K562 (cell line): ENCODE measurements at regions not wholly inside any gene's neighbourhood (a gene's known extent, or its start where the extent isn't known, plus 50 kb on each side); places are given as distances from the start of the nearest gene placed in this dataset.

Experiments
- ATAC-seq: fragments of 200-7000 bp; cut with Tn5 transposase; 3 replicates; pipeline ENCODE4 v1.9.1; 2020; ENCODE audit warnings: moderate library complexity
- BruUV-seq: library from RNA; stranded (reverse); fragments of 400-500 nt; replicated peaks from 2 replicates; lab custom pipeline; 2021; lab: Mats Ljungman, UMichigan
- CTCF ChIA-PET: fragments of 300-600 bp; formaldehyde crosslinking; extraction: SDS; loops from one replicate; lab custom pipeline; 2021; ENCODE audit warnings: low intra/inter-chr PET ratio; lab: Yijun Ruan, JAX
- POLR2A ChIA-PET: fragments of 300-600, 350-650 bp; sonication (Branson Sonifier 250); formaldehyde crosslinking; extraction: SDS; loops from one replicate; lab custom pipeline; 2021; ENCODE audit warnings: antibody characterized with exemption, inconsistent platforms; lab: Yijun Ruan, JAX
- DNase-seq, 4 experiments: peaks; one replicate each; pipeline versions ENCODE4 v3.0.0 to v3.0.0-alpha.2; 2011 to 2018; ENCODE audit warnings: low spot score in 3 of 4, mixed read lengths in 3 of 4; ENCODE audit errors: extremely low read depth in 1 of 4
- FAIRE-seq: peaks from 2 replicates; lab custom pipeline; 2011; peaks lifted over from hg19 to GRCh38; lab: Jason Lieb, UNC
- H2AFZ ChIP-seq: 2 replicates; pipeline ENCODE4 v1.6.0; 2011; ENCODE audit warnings: low read depth, low read length, control low read depth, inconsistent platforms
- H3K27ac ChIP-seq: fragments of 200-600 bp; 3 replicates; pipeline ENCODE4 v1.8.0; 2011; ENCODE audit warnings: low read depth, mild to moderate bottlenecking, control low read depth, inconsistent platforms, low read length, moderate library complexity, mixed read lengths; ENCODE audit errors: extremely low read depth
- H3K27me3 ChIP-seq, 2 experiments: fragments of 300-600 bp in 1 of 2; 2 replicates in 1 of 2; 3 replicates in 1 of 2; pipeline versions ENCODE4 v1.6.0 to v1.8.0; 2011; ENCODE audit warnings: inconsistent platforms in 2 of 2, low read length in 2 of 2, mild to moderate bottlenecking in 1 of 2, mixed read lengths in 1 of 2, moderate library complexity in 1 of 2; ENCODE audit not compliant: control insufficient read depth in 2 of 2, insufficient read depth in 2 of 2
- H3K36me3 ChIP-seq: fragments of 300-600 bp; 3 replicates; pipeline ENCODE4 v1.8.0; 2011; ENCODE audit warnings: mild to moderate bottlenecking, low read length, inconsistent platforms; ENCODE audit not compliant: control insufficient read depth, insufficient read depth
- H3K4me1 ChIP-seq, 2 experiments: fragments of 200-600 bp in 1 of 2; replicated peaks in 1 of 2; 2 replicates in 1 of 2; 3 replicates in 1 of 2; pipeline versions ENCODE4 v1.5.1 to v1.8.0; 2011; ENCODE audit warnings: inconsistent platforms in 2 of 2, low read length in 2 of 2, mild to moderate bottlenecking in 1 of 2, mixed read lengths in 1 of 2, moderate library complexity in 1 of 2; ENCODE audit not compliant: control insufficient read depth in 2 of 2, insufficient read depth in 2 of 2
- H3K4me2 ChIP-seq: 2 replicates; pipeline ENCODE4 v1.6.1; 2011; ENCODE audit warnings: low read length, control low read depth, inconsistent platforms, mixed read lengths; ENCODE audit not compliant: insufficient read depth
- H3K4me3 ChIP-seq: fragments of 200-600 bp; sonication (generic), shearing (Covaris generic); 2 replicates; pipeline ENCODE4 v1.5.1; 2016; ENCODE audit warnings: control low read depth, inconsistent platforms
- H3K79me2 ChIP-seq: fragments of 200-600 bp; 3 replicates; pipeline ENCODE4 v1.8.0; 2011; ENCODE audit warnings: low read length, inconsistent platforms; ENCODE audit not compliant: control insufficient read depth, insufficient read depth
- H3K9ac ChIP-seq, 2 experiments: 2 replicates each; pipeline versions ENCODE4 v1.6.0 to v1.6.1; 2011; ENCODE audit warnings: low read depth in 2 of 2, low read length in 2 of 2, control low read depth in 1 of 2, inconsistent platforms in 1 of 2, mild to moderate bottlenecking in 1 of 2, mixed read lengths in 1 of 2; ENCODE audit not compliant: insufficient read depth in 1 of 2
- H3K9me1 ChIP-seq: one replicate; pipeline ENCODE4 v1.6.0; 2011; ENCODE audit warnings: inconsistent platforms, mild to moderate bottlenecking, low read length, moderate library complexity; ENCODE audit not compliant: control insufficient read depth, insufficient read depth
- H3K9me3 ChIP-seq: replicated peaks from 2 replicates; pipeline ENCODE4 v1.5.1; 2011; ENCODE audit warnings: low read depth, low read length, inconsistent platforms; ENCODE audit not compliant: control insufficient read depth, insufficient read depth
- H4K20me1 ChIP-seq: replicated peaks from 2 replicates; pipeline ENCODE4 v1.6.1; 2011; ENCODE audit warnings: low read length, inconsistent platforms, mixed read lengths; ENCODE audit not compliant: control insufficient read depth, insufficient read depth
- E2F6 ChIP-seq, 2 experiments: IDR thresholded peaks; 2 replicates each; pipeline ENCODE4 v1.6.1; 2011; ENCODE audit warnings: borderline replicate concordance in 1 of 2, control low read depth in 1 of 2, low read depth in 1 of 2, low read length in 1 of 2, mild to moderate bottlenecking in 1 of 2, mixed read lengths in 1 of 2, moderate library complexity in 1 of 2; ENCODE audit not compliant: insufficient read depth in 1 of 2, insufficient read length in 1 of 2, poor library complexity in 1 of 2, severe bottlenecking in 1 of 2; ENCODE audit errors: extremely low read depth in 1 of 2
- HDAC6 ChIP-seq: IDR thresholded peaks from 2 replicates; pipeline ENCODE4 v1.6.1; 2012; ENCODE audit warnings: low read depth, mild to moderate bottlenecking, control low read depth, inconsistent platforms, low read length, moderate library complexity
- HDGF ChIP-seq: fragments of 450-650 bp; IDR thresholded peaks from 2 replicates; pipeline ENCODE4 v1.6.1; 2016
- IFI16 ChIP-seq: fragments of 250-450 bp; sonication (Bioruptor Pico); IDR thresholded peaks from 2 replicates; pipeline ENCODE4 v2.1.2; 2022; ENCODE audit warnings: mild to moderate bottlenecking, inconsistent platforms
- NFIC ChIP-seq: fragments of 450-650 bp; IDR thresholded peaks from 2 replicates; pipeline ENCODE4 v1.6.1; 2017; ENCODE audit warnings: mild to moderate bottlenecking, inconsistent platforms
- NFYB ChIP-seq: IDR thresholded peaks from 2 replicates; pipeline ENCODE4 v1.6.1; 2011; ENCODE audit warnings: mild to moderate bottlenecking, moderate library complexity; ENCODE audit not compliant: insufficient read length; ENCODE audit errors: extremely low read depth
- NR2F6 ChIP-seq: fragments of 450-650 bp; formaldehyde crosslinking; IDR thresholded peaks from 2 replicates; pipeline ENCODE4 v1.4.0; 2020; ENCODE audit warnings: mild to moderate bottlenecking
- PHF20 ChIP-seq: fragments of 450-650 bp; IDR thresholded peaks from 2 replicates; pipeline ENCODE4 v1.6.1; 2018; ENCODE audit not compliant: partially characterized antibody
- POLR2AphosphoS2 ChIP-seq: IDR thresholded peaks from 2 replicates; pipeline ENCODE4 v1.6.1; 2012; ENCODE audit warnings: low read length, improper control_type of control experiment
- RFX7 ChIP-seq: fragments of 250-450 bp; sonication (Bioruptor Pico); IDR thresholded peaks from 2 replicates; pipeline ENCODE4 v1.5.1; 2021; ENCODE audit warnings: mild to moderate bottlenecking
- ZBTB5 ChIP-seq: fragments of 450-650 bp; IDR thresholded peaks from 2 replicates; pipeline ENCODE4 v1.6.1; 2017; ENCODE audit warnings: antibody characterized with exemption
- ZNF431 ChIP-seq: sonication (generic); formaldehyde crosslinking; IDR thresholded peaks from 2 replicates; pipeline ENCODE4 v1.8.0; 2022; ENCODE audit warnings: mild to moderate bottlenecking, missing genetic modification reagents
- ZNF507 ChIP-seq: conservative IDR thresholded peaks from 2 replicates; pipeline ENCODE4 v1.6.1; 2017; ENCODE audit warnings: missing genetic modification characterization, missing compliant biosample characterization
- whole genome bisulfite sequencing: fragments of 100-300 bp; shearing (Covaris generic); methylation state at CpG from one replicate; pipeline ENCODE4 v1.1.6; 2016; ENCODE audit warnings: low coverage, mixed read lengths; ENCODE audit not compliant: insufficient coverage; ENCODE audit errors: missing lambda C conversion rate; 5-methylcytosine and 5-hydroxymethylcytosine counted together
- in situ Hi-C: fragments of 300-500 bp; cut with MboI; formaldehyde crosslinking; loops from 4 replicates; pipeline ENCODE4 v1.15.0; 2018; ENCODE audit warnings: inconsistent platforms, mixed read lengths
- intact Hi-C: fragments of 100-400 bp; cut with micrococcal nuclease; formaldehyde crosslinking; loops from 2 replicates; pipeline ENCODE4 v1.14.2; 2022

GRCh38 chr5:110256298-110256697 lies 470.2 kb downstream of the TMEM232 start (continued):
- TF ChIP-seq E2F6 (IDR thresholded peaks at IDR 0.05; ENCODE audit: borderline replicate concordance in 1 of 2, extremely low read depth in 1 of 2, insufficient read depth in 1 of 2, insufficient read length in 1 of 2, low read depth in 1 of 2, low read length in 1 of 2, poor library complexity in 1 of 2, severe bottlenecking in 1 of 2) (no peak), ZBTB5 (no peak)

- intact Hi-C loops: no loop called here
- in situ Hi-C loops: no loop called here
- WGBS: 0% methylated on average over 6 of the region's 6 CpGs
- no TSS peak for BruUV-seq
- Histone ChIP-seq H3K9me1 (no peaks in the 10 kb centered on the region), H3K4me1 (no peaks in the 10 kb centered on the region), H3K4me3 (no peak overlapping the region), H3K4me2 (no peak overlapping the region), H3K27me3 (no peaks in the 10 kb centered on the region), H3K9ac (no peak overlapping the region), H3K79me2 (no peaks in the 10 kb centered on the region), H4K20me1 (no peaks in the 10 kb centered on the region), H3K9me3 (no peaks in the 10 kb centered on the region), H3K27ac (no peak overlapping the region), H2AFZ (no peak overlapping the region), H3K36me3 (no peaks in the 10 kb centered on the region)
- FAIRE-seq (no peak), DNase-seq (no peak), ATAC-seq (no peak)
- ChIA-PET POLR2A (no interaction called here), CTCF (no interaction called here)
- no peak for TF ChIP-seq NFYB
- no peak for TF ChIP-seq POLR2AphosphoS2
- TF ChIP-seq ZNF431 (CRISPR knock-in tag): no peak
- TF ChIP-seq HDAC6: no peak
- TF ChIP-seq NFIC: no peak
- no peak for TF ChIP-seq NR2F6 (CRISPR knock-in tag)
- no peak for TF ChIP-seq PHF20
- no peak for TF ChIP-seq IFI16 (CRISPR knock-in tag)
- TF ChIP-seq RFX7: no peak
- TF ChIP-seq ZNF507 (tag): no peak
- TF ChIP-seq HDGF: no peak
These were observed 468.5 kb downstream of the TMEM232 start for GRCh38 chr5:110257971-110258370.
